Hepatocyte (in vitro differentiated cells): ENCODE measurements at regions not wholly inside any gene's neighbourhood (a gene's known extent, or its start where the extent isn't known, plus 50 kb on each side); places are given as distances from the start of the nearest gene placed in this dataset.
"Not testable (repeated sequence)": the region's sequence is repeated elsewhere in the genome, so short reads cannot be mapped to it uniquely, and the experiment has no call there.

Experiments
- CTCF ChIP-seq: fragments of 200-600 bp; sonication (generic); IDR thresholded peaks from 2 replicates; pipeline ENCODE4 v1.5.1; 2016; ENCODE audit warnings: antibody characterized with exemption, mild to moderate bottlenecking; ENCODE audit not compliant: poor library complexity
- EZH2phosphoT487 ChIP-seq: fragments of 200-600 bp; sonication (generic); IDR thresholded peaks from one replicate; pipeline ENCODE4 v1.6.1; 2018; ENCODE audit warnings: antibody characterized with exemption, mild to moderate bottlenecking, low read depth, moderate library complexity; ENCODE audit not compliant: unreplicated experiment, severe bottlenecking

DNA sequence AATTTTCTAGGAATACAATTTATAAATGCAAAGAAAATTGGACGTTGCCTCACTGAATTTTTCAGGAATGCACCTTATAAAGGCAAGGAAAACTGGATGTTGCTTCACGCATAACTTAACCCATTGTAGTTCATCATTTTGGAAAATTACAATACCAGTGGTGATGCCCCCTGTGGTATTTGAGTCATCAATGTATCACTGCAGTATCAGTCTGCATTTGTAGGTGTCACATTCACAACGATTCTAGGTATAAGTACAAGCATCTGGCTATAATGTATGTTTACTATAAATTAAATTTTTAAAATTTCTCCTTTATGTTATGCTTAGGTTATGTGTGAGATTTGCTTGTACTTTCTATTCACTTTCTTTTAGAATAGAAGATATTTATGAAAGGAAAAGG lies 55.9 kb upstream of the KIF2A start:
- TF ChIP-seq CTCF, EZH2phosphoT487: not testable (repeated sequence)
